H1 (cell line): ENCODE measurements at regions not wholly inside any gene's neighbourhood (a gene's known extent, or its start where the extent isn't known, plus 50 kb on each side); places are given as distances from the start of the nearest gene placed in this dataset.

Experiments
- CBX8 ChIP-seq: fragments of 300-800, 300-1000 bp; sonication (generic); IDR thresholded peaks from 2 replicates; pipeline ENCODE4 v1.7.1; 2016; ENCODE audit warnings: low read depth, low read length, borderline replicate concordance
- CTCF ChIP-seq, 3 experiments: IDR thresholded peaks; 1 replicate in 2 of 3; 2 replicates in 1 of 3; pipeline versions ENCODE4 v1.5.1 to v1.6.1; 2011; ENCODE audit warnings: low read length in 3 of 3, mild to moderate bottlenecking in 3 of 3, inconsistent platforms in 2 of 3, low read depth in 1 of 3, moderate library complexity in 1 of 3; ENCODE audit not compliant: insufficient read depth in 1 of 3; ENCODE audit errors: control extremely low read depth in 1 of 3
- RBBP5 ChIP-seq: IDR thresholded peaks from 2 replicates; pipeline ENCODE4 v1.7.1; 2012; ENCODE audit warnings: low read depth, mild to moderate bottlenecking, inconsistent platforms, low read length, moderate library complexity, borderline replicate concordance

GRCh38 chr10:10658172-10658785, 359.4 kb upstream of the CELF2 start (continued):
- TF ChIP-seq CTCF (IDR thresholded peaks at IDR 0.05; ENCODE audit: control extremely low read depth in 1 of 3, insufficient read depth in 1 of 3, low read depth in 1 of 3, low read length in 3 of 3) (no peak), RBBP5 (no peak), CBX8 (no peak)
